ENCODE measurements at regions not wholly inside any gene's neighbourhood (a gene's known extent, or its start where the extent isn't known, plus 50 kb on each side); places are given as distances from the start of the nearest gene placed in this dataset.
"Not testable (repeated sequence)": the region's sequence is repeated elsewhere in the genome, so short reads cannot be mapped to it uniquely, and the experiment has no call there.

DNA sequence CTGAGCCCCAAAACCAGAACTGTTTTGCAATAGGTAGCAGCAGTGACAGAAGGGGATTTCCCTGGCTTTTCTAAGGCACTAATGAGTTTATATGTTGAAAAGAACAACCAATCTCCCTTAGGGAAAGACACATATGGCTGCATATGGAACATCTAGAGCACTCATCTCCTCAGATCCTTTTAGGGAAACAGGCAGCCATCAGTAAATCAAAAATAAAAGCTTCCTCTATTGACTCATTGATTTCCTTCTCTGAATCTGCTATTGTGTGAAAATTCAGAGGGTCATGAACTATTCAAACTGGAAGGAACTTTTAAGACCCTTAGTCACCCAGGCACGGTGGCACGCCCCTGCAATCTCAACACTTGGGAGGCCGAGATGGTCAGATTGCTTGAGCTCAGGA, 110.9 kb upstream of the NANOS1 start:
- no peak for DNase-seq

DNA sequence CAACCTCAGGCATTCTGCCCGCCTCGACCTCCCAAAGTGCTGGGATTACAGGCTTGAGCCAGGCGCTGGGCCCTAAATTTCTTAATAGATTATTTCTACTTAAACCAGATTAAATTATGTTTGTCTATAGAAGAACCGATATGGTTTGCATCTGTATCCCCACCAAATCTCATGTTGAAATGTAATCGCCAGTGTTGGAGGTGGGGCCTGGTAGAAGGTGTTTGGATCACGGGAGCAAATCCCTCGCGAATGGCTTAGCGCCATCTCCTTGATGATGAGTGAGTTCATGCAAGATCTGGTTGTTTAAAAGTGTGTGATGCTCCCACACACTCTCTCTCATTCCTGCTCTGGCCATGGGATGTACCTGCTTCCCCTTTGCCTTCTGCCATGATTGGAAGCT, 109.3 kb upstream of the NANOS1 start:
- no peak for DNase-seq

DNA sequence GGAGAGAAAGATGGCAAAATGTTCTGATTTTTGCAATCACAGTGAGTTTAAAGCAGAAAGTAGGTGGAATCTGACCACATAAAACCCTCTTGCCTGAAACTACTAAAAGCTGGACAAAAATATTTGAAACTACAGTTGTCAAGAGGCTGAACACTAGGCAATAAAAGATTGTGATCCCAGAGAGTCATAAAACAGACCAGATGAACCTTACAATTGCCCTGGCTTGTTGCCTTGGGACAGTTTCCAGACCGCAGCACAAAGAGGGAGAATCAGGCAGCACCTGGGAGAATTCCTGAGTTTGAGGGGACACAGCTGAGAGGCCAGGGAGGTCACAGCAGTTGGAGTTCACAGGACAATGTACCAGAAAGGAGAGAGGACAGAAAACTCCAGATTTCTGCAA, 107.3 kb upstream of the NANOS1 start:
- no peak for DNase-seq

DNA sequence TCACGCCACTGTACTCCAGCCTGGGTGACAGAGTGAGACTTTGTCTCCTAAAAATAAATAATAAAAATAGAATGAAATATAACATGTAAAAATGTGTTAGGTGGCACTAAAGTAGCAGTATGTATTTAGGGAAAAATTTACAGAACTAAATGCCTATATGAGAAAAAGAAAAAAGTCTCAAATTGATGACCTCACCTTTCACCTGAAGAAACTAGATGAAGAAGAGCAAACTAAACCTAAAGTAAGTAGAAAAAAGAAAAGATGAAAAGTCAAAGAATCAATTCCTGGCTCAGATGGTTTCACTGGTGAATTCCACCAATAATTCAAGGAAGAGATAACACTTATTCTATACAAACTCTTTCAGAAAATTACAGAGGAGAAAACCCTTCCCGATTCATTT, 106.5 kb upstream of the NANOS1 start:
- no peak for DNase-seq

DNA sequence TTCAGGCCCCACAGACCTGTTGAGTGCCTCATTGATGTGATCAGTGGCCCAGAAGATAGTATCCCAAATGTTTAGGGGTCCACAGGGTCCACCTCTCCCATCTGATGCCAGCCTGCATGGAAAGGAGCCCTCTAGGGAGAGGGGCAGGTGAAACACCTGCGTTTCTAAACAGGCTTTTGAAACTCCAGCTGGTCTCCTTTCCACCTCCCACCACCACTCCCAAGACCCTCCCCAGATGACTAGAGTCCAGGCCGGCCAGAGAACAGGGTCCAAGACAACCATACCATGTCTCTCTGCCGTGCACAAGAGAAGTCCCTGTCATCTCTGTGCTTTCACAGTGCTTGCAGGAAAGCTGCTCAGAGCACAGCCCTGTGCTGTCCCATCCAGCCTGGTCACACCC, 105.0 kb upstream of the NANOS1 start:
- DNase-seq = no peak

DNA sequence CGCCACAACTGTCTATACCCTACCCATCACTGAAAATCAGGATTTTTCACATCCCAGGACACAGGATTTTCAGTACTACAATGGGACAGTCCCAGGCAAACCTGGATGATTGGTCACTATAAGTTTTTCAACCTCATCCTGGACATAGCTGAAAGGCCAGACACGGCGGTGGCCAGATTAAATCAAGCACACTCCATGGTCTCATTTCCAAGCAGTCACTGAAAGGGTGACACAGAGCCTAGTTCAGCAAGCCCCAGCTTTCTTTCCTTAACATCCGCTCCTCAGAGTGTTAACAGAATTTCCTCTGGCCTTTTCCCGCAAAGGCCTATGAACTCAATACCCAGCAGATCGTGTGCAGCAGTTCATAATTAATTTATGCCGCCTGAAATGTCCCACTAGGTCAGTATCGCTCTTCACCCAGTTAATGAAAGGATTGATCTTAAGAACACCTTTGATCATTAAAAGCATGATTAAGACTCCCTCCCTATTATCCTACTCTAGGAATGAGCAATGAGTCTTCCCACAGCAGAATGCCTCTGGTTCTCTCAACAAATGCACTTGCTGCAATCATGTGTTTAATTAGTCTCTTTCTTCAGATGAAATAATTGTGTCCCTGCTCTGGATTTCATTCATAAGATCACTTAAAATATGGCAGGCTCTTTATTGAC, 104.0 kb upstream of the NANOS1 start:
- DNase-seq = no peak

DNA sequence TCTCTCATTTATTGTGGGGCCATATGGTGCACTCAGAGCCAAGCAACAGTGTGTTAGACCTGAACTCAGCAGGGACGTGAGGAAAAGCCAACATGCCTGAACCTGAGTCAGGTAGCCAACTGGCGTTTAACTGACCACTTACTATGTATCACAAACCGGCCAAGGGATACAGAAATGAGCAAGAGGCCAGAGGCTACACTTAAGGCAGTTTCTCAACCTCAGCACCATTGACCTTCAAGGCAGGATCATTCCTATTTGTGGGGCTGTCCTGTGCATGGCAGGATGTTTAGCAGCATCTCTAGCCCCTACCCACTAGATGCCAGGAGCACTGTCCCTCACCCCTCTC, 103.5 kb upstream of the NANOS1 start:
- no peak for DNase-seq

DNA sequence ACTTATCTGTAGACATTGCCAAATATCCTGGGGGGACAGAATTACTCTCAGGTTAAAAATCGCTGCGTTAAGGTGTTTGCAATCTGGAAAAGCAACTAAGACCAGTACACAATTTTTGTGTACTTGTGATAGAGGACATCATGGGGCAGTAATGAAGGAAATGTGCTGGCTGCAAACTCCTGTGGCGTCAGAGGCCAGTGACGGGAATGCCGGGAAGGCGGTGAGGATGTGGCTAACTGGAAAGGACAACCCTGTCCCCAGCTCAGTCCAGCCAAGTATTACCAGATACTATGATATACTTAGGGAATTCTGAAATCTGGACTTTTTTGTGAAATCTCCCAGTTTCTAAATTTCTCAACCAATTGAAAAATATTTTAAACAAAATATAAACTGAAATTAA, 103.1 kb upstream of the NANOS1 start:
- DNase-seq = no peak

DNA sequence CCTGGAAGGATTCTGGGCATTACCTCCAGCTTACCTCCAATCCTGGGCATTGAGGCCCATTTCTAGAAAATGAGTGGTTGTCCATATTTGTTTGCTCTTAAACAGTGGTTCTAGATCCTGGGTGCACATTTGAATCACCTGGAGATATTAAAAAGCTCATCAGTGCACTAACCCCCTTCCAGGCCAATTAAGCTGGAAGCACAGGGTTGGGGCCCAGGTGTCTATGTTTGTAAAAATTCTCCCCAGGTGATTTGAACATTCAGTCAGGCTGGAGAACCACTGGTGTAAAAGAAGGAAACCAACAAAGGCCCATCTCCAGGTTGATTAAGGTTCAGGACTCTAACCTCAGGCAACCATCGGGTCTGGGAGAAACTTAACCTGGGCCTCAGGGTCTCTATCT, 102.6 kb upstream of the NANOS1 start:
- DNase-seq = no peak

DNA sequence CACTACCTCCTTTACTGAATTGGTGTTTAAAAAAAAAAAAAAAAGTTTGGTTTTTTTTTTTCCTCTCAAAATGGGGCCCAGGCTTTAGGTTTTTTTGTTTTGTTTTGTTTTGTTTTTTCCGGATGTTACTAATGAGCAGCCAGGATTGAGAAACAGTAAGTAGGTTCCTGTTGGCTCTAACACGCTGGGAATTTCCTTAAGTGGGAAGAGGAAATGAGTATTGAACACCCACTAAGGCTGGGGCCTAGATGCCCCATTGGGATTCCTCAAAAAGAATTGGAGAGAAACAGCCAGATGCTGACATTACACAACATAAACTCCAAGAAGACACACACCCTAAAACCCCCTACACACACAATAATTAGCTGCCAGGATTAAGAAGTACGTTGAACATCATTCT, 102.2 kb upstream of the NANOS1 start:
- DNase-seq = no peak

DNA sequence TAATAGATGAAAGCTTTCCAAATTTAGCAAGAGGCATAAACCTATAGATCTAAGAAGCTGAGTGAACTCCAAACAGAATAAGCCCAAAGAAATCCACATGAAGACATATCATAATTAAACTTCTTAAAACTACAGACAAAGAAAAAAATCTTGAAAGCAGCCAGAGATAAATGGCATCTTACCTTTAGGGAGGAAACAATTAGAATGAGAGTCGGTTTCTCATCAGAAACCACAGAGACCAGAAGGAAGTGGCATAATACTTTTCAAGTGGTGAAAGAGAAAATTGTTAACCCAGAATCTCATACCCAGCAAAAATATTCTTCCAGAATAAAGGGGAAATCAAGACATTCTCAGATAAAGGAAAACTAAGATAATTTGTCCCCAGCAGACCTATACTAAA, 98.9 kb upstream of the NANOS1 start:
- DNase-seq = no peak

DNA sequence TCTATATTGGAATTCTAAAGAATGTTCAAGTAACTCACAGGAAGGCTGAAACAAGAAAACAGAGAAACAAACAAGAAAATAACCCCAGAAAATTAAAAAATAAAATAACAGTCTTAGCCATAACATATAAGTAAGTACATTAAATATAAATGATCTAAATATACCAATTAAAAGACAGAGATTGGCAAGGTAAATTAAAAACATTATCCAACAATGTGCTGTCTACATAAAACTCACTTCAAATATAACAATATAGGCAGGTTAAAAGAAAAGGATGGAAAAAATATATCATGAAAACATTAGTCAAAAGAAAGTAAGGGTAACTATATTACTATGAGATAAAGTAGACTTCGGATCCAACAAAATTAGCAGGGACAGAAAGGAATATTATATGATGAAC, 98.1 kb upstream of the NANOS1 start:
- DNase-seq = no peak

DNA sequence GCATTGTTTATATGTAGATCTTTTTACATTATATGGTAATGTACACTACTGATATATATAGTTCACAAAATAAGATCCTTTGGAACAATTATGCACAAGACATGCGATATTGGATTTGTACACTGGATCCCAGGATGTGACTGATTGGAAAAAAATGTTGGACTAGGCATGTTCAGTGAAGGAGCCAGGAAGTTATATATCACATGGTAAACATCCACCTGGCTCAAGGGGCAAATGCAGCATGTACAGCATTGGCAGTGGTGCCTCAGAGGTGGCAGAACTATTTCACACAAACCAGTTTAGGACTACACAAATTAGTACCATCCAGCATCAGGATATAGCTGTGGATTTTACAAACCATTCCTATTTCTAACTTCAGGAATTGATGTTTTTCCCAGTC, 97.4 kb upstream of the NANOS1 start:
- DNase-seq = not testable (repeated sequence)

DNA sequence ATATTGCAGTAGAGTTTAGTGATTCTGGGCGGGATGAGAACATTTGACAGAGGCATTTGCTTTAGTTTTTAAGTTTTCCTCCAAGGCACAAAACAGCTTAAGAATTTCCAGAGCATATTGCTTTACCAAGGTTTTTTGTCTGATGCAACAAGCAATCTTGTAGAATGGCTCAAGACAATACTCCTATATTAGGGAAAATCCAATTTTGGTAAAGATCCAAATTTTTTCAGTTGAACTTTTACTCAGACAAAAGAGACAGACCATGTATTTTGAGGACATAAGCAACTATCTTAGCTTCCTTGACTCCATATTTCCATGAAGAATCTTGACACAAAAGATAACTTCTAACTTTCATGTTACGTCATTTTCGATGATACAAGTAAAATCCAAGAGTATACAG, 92.3 kb upstream of the NANOS1 start:
- no peak for DNase-seq

DNA sequence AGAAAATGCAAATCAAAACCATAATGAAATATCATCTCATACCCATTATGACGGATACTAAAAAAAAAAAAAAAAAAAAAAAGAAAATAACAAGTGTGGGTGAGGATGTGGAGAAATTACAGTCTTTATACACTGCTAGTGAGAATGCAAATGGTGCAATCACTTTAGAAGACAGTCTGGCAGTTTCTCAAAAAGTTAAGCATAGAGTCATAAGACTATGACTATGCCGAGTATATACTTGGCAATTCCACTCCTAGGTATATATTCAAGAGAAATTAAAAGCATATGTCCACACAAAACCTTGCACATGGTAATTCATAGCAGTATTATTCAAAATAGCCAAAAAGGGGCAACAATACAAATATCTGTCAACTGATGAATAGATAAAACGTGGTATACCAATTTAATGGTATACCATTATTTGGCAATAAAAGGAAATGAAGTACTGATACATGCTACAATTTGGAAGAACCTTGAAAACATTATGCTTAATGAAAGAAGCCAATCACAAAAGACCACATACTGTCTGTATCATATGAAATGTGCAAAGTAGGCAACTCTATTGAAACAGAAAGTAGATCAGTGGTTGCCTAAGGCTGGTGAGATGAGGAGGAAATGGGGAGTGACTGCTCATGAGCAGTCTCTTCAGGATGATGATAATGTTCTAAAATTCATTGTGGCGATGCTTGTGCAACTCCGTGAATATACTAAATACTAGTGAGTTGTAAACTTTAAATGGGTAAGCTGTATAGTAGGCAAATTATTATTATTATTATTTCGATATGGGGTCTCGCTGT, 90.1 kb upstream of the NANOS1 start:
- no peak for DNase-seq

DNA sequence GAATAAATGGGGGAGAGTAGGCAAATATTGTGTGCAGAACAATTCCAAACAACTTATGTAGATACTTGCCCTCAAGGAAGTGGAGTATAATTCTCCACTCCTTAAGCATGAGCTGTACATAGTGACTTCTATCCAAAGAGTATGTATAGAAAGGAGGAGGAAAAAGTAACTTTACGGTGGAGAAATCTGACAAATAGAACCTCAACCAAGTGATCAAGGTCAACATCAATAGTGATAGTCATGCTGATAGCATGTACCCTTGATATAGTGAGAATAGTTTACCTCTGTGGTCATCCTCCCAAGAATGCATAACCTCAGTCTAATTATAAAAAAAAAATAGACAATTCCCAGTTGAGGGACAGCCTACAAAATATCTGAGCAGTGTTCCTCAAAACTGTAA, 89.1 kb upstream of the NANOS1 start:
- no peak for DNase-seq

DNA sequence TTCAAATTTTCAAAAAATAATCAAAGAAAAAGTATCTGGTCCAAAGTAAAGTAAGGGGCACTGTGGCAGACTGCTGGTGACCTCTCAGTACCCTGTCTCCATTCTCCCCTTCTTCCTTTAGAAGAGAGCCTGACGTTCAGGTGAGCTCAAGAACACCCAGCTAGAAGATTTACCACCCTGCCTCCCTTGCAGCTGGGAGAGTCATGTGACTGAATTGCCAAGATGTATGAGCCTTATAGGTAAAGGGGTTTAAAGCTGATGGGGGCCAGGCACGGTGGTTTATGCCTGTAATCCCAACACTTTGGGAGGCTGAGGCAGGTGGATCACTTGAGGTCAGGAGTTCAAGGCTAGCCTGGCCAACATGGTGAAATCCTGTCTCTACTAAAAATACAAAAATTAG, 86.3 kb upstream of the NANOS1 start:
- DNase-seq = no peak

DNA sequence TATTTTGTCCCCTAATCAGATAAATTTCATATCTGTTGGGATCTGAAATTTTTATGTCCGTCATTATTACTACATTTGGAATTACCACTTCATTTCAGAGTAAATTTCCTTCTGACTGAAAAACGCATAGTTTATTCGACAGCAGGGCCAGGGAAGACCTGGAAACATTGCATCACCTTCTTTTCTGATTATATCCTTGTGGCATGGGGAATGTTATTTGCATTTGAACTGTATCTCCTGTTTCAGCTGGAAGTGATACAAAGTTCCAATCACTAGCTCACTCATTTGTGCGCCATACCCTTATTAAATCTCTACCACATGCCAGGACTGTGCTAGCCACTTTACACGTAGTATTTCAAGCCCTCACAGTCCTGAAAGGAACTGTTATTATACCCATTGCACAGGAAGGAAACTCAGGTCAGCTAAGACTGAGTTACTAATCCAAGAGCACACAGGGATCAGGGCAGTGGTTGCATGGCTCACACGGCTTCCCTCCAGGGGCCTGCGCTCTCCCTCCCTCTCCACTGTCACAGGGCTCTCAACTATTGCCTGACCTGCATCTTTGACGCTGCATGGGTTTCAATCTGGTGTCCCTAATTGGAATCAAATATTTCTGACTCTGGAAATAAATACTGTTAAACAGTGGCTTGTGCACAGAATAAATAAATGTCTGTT, 84.4 kb upstream of the NANOS1 start:
- no peak for DNase-seq

DNA sequence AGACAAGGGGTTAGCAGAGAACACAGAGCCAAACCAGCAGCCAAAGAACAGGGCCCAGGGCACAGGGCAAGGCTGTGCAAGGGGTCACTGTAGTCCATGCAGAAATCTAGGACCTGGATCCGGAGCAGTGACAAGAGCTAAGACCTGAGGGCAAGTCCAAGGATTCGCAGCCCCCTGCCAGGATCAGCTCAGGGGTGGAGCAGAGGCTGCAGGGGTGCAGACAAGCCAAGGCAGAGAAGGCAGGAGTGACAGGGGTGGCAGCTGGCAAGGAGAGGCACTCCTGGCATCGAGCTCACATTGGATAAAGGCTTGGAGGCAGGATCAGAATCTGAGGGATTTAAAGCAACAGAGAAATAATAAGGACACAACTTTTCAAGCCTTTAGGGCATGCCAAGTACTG, 80.7 kb upstream of the NANOS1 start:
- no peak for DNase-seq

DNA sequence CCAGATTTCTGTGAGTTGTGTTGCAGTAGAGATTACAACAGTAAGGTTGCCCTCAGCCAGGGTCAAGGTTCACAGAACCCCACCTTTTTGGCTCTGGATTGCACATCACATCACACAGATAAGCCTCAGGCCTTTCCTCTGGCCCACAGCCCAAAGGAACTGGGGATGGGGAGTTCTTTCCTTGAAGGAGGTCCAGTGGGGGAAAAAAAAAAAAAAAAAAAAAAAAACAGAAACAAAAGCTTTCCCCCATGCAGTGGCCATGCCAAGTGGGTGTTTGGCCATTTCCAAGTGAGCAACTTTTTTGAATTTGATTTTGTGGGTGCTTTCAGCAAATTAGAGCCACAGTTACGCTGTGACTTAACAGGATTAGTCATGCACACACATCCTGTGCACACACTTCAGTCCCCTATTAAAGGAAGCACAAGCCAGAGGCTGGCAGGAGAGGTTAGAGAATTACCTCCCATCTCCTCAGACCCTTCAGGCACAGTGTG, 79.3 kb upstream of the NANOS1 start:
- DNase-seq = no peak

DNA sequence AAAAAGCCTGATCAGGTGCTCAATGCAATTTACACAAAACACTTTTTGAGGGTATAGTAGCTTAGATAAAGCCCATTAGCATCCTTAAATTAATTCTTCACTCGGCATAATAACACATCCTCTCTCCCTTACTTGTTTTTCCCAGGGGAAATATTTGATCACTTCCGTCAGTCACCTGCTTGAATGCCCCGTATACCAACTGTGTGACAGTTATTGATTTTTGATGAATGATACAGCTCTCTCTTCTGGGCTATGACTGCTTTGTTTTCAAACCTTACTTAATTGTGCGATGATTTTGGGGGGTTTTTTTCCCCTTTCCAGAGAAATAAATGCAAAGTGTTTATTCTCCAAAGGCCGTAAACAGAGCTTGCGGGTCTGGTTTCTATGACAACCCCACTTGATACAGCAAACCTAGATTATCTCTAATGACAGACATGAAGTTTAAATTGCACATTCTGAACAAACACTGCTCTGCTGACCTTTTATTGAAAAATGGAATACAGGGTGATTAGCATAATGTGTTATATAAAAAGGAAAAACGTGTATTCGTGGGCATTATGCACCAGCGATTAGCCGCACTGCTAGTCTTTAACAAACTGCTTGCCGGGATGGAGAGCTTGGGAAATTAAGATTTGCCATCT, 78.4 kb upstream of the NANOS1 start:
- no peak for DNase-seq

DNA sequence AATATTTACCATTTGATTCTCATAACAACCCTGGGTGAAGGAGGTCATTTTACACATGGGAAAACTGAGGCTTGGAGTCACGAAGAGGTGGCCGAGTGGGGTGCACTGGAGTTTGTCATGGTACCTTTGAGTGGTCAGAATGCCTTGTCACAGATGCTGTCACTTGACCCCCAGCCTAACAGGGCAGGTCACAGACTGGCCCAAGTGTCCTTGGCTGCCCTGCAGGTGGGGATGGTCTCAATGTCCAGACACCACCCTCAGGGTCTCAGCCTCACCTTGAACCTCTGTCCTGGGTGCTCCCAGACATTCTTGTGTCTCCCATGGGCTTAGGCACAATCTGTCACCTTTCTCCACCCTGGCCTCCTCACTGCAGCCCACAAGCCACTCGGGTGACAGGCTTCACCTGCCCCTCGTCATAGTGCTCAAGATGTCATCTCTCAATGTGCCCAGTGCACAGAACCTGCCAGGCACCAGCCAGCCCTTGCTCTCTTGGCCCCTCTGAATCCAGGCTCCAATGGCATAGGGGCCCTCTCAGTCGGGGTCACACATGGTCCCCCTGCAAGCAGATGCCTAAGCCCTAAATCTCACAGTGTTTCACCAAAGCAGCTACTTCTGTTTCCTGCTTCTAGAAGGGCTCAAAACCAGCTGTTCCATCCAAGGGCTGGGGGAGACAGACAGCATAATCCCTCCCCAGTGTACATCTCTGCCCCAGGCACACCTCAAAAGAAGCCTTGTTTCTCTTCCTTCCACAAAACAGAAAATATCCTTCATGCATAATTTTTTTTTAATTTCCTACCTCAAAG, 76.8 kb upstream of the NANOS1 start:
- DNase-seq = no peak

Measured in activated effector memory CD4-positive, alpha-beta T cell treated with Interleukin-2 at 50 U/mL for 16 hours (primary cell).